Uterus (tissue), 3 donors: ENCODE measurements at regions not wholly inside any gene's neighbourhood (a gene's known extent, or its start where the extent isn't known, plus 50 kb on each side); places are given as distances from the start of the nearest gene placed in this dataset.

Source experiments
- DNase-seq, 2 donors: peaks; one replicate each; pipeline ENCODE4 v3.0.0-alpha.2; 2019 to 2020
- H3K27ac ChIP-seq, 2 donors: fragments of 200-600 bp; sonication (generic); 1 replicate in 1 of 2; 2 replicates in 1 of 2; pipeline ENCODE4 v1.5.1; 2016 to 2018
- H3K27me3 ChIP-seq, 2 donors: fragments of 200-600 bp; sonication (generic); one replicate each; pipeline ENCODE4 v1.5.1; 2018 to 2019; ENCODE audit warnings: control low read depth in 1 of 2
- H3K36me3 ChIP-seq, 2 donors: fragments of 200-600 bp; sonication (generic); one replicate each; pipeline ENCODE4 v1.5.1; 2019; ENCODE audit warnings: control low read depth in 1 of 2
- H3K4me1 ChIP-seq, 2 donors: fragments of 200-600 bp; sonication (generic); one replicate each; pipeline ENCODE4 v1.5.1; 2018 to 2019; ENCODE audit warnings: control low read depth in 1 of 2
- H3K4me3 ChIP-seq, 2 donors: fragments of 200-600 bp; sonication (generic); 1 replicate in 1 of 2; 2 replicates in 1 of 2; pipeline ENCODE4 v1.5.1; 2018 to 2019; ENCODE audit warnings: mild to moderate bottlenecking in 1 of 2
- H3K9me3 ChIP-seq, 2 donors: fragments of 200-600 bp; sonication (generic); one replicate each; pipeline ENCODE4 v1.5.1; 2019; ENCODE audit warnings: control low read depth in 1 of 2
- CTCF ChIP-seq, 4 experiments: fragments of 200-600 bp in 2 of 4; fragments of 450-650 bp in 2 of 4; sonication (generic) in 2 of 4; IDR thresholded peaks; one replicate each; pipeline ENCODE4 v1.5.1; 2016 to 2019; ENCODE audit warnings: antibody characterized with exemption in 4 of 4, mild to moderate bottlenecking in 2 of 4, moderate library complexity in 1 of 4
- POLR2A ChIP-seq, 2 donors: fragments of 450-650 bp; IDR thresholded peaks; one replicate each; pipeline ENCODE4 v1.6.1; 2016; ENCODE audit warnings: antibody characterized with exemption in 2 of 2, mild to moderate bottlenecking in 1 of 2, moderate library complexity in 1 of 2
- intact Hi-C: fragments of 100-400 bp; cut with DNase I; formaldehyde crosslinking; loops from one replicate; pipeline ENCODE4 v1.15.1; 2023; ENCODE audit warnings: low total_unique reads
- donor health status: DM: yes; HTN: yes; CAD: no.

GRCh38 chr4:24423670-24424069, 160.7 kb downstream of the DHX15 start:
- Histone ChIP-seq H3K27ac (no peak overlapping the region), H3K4me3 (no peak overlapping the region), H3K9me3 (no peaks in the 10 kb centered on the region), H3K36me3 (no peaks in the 10 kb centered on the region), H3K4me1 (no peaks in the 10 kb centered on the region), H3K27me3 (no peaks in the 10 kb centered on the region)
- no peak for DNase-seq
- intact Hi-C loops: no loop called here
- TF ChIP-seq POLR2A (IDR thresholded peaks at IDR 0.05) (no peak), CTCF (IDR thresholded peaks at IDR 0.05) (no peak)

- Histone ChIP-seq H3K36me3 (no peaks in the 10 kb centered on the region), H3K9me3 (no peaks in the 10 kb centered on the region), H3K27me3 (no peaks in the 10 kb centered on the region), H3K4me1 (no peaks in the 10 kb centered on the region), H3K27ac (no peak overlapping the region), H3K4me3 (no peak overlapping the region)
- TF ChIP-seq POLR2A (IDR thresholded peaks at IDR 0.05) (no peak), CTCF (IDR thresholded peaks at IDR 0.05) (no peak)
- intact Hi-C loops: no loop called here
- DNase-seq: no peak
These were observed 161.7 kb downstream of the DHX15 start for GRCh38 chr4:24422644-24423043.

- Histone ChIP-seq H3K4me1 (no peaks in the 10 kb centered on the region), H3K4me3 (no peak overlapping the region), H3K27ac (no peak overlapping the region), H3K36me3 (no peaks in the 10 kb centered on the region), H3K9me3 (no peaks in the 10 kb centered on the region), H3K27me3 (no peaks in the 10 kb centered on the region)
- intact Hi-C loops: no loop called here
- TF ChIP-seq CTCF (IDR thresholded peaks at IDR 0.05) (peak; percentile 65 to 80 (median 75)), POLR2A (IDR thresholded peaks at IDR 0.05) (no peak)
- DNase-seq: peak; percentile 46 to 55
These were observed 164.9 kb downstream of the DHX15 start for GRCh38 chr4:24419181-24420034.

GRCh38 chr4:24417206-24417605, 167.1 kb downstream of the DHX15 start:
- no peaks in the 10 kb centered on the region for H3K4me1 ChIP-seq
- TF ChIP-seq CTCF (IDR thresholded peaks at IDR 0.05) (no peak), POLR2A (IDR thresholded peaks at IDR 0.05) (no peak)
- H3K27ac ChIP-seq: no peak overlapping the region
- no peak overlapping the region for H3K4me3 ChIP-seq
- H3K36me3 ChIP-seq: no peaks in the 10 kb centered on the region
- DNase-seq: no peak
- intact Hi-C loops: no loop called here
- no peaks in the 10 kb centered on the region for H3K27me3 ChIP-seq
- no peaks in the 10 kb centered on the region for H3K9me3 ChIP-seq

GRCh38 chr4:24416293-24416692, 168.1 kb downstream of the DHX15 start:
- H3K4me3 ChIP-seq: no peak overlapping the region
- H3K27me3 ChIP-seq: no peaks in the 10 kb centered on the region
- no peak overlapping the region for H3K27ac ChIP-seq
- intact Hi-C loops: no loop called here
- no peaks in the 10 kb centered on the region for H3K9me3 ChIP-seq
- H3K36me3 ChIP-seq: no peaks in the 10 kb centered on the region
- no peak for DNase-seq
- TF ChIP-seq POLR2A (IDR thresholded peaks at IDR 0.05) (no peak), CTCF (IDR thresholded peaks at IDR 0.05) (no peak)
- no peaks in the 10 kb centered on the region for H3K4me1 ChIP-seq
